ENCODE measurements at regions not wholly inside any gene's neighbourhood (a gene's known extent, or its start where the extent isn't known, plus 50 kb on each side); places are given as distances from the start of the nearest gene placed in this dataset.

DNA sequence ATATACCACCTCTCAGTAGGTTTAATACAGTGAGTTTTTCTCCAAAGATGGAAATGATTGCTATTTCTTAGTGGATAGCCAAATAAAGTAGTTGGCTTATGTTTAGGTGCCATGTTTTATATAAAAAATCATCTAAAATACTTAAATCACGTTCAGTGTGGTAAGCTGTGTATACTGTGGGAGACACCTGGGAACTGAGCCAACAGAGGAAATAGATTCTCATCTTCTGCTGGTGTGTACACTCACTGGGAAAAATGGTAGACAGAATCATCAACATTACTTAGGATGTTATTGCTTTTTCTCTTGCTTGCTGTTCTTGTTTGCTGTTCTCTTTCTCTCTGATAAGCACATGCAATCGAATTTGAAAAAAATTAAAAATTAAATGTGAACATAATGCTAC, 112.6 kb upstream of the MB21D2 start:
- TF ChIP-seq YY1 (IDR thresholded peaks at IDR 0.05; ENCODE audit: insufficient read depth, insufficient read length) (no peak), ZNF274 (IDR thresholded peaks at IDR 0.05; ENCODE audit: low read depth, low read length) (no peak)

Measured in NT2/D1 (cell line).